Effector memory CD8-positive, alpha-beta T cell (primary cell): ENCODE measurements at regions not wholly inside any gene's neighbourhood (a gene's known extent, or its start where the extent isn't known, plus 50 kb on each side); places are given as distances from the start of the nearest gene placed in this dataset.

Experiments
- ATAC-seq: fragments of 150-1000 bp; cut with Tn5 transposase; replicated peaks from 2 replicates; pipeline ENCODE4 v1.10.0; 2021; ENCODE audit warnings: mild to moderate bottlenecking, moderate library complexity
- DNase-seq, 3 experiments: peaks; one replicate each; pipeline ENCODE4 v3.0.0; 2021
- H3K27ac Mint-ChIP-seq, 2 donors: one replicate each; pipeline ENCODE4 v1.8.0; 2022; ENCODE audit warnings: mild to moderate bottlenecking in 2 of 2, mixed read lengths in 2 of 2, moderate library complexity in 2 of 2
- H3K27me3 Mint-ChIP-seq, 2 donors: one replicate each; pipeline ENCODE4 v1.8.0; 2022; ENCODE audit warnings: mixed read lengths in 2 of 2
- H3K36me3 Mint-ChIP-seq: one replicate; pipeline ENCODE4 v1.8.0; 2022; ENCODE audit warnings: mild to moderate bottlenecking, moderate library complexity, mixed read lengths; ENCODE audit not compliant: insufficient read depth
- H3K4me1 Mint-ChIP-seq, 2 donors: one replicate each; pipeline ENCODE4 v1.8.0; 2022; ENCODE audit warnings: low read depth in 2 of 2, mixed read lengths in 2 of 2
- H3K4me3 Mint-ChIP-seq, 2 donors: one replicate each; pipeline ENCODE4 v1.8.0; 2022; ENCODE audit warnings: mild to moderate bottlenecking in 2 of 2, mixed read lengths in 2 of 2, moderate library complexity in 2 of 2
- H3K9me3 Mint-ChIP-seq, 2 donors: one replicate each; pipeline ENCODE4 v1.8.0; 2022; ENCODE audit warnings: mixed read lengths in 2 of 2

DNA sequence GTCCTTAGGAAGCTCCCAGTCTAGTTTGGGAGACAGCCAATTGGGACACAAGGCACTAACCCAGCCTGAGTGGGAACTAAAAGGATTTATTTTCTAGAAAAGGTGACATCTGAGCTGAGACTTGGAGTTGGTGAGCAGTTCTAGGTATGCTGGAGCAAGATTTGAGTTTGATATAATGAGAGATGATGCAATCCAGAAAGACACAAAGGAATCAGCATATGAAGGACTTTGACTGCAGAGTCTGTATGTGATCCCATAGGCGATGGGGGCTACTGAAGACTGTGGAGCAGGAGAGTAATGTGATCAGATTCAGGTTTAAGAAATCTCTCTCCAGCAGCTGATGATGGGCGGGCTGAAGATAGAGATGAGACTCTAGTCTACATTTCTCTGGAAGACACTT, 135.1 kb upstream of the MYCN start:
- H3K36me3 Mint-ChIP-seq, result peaks cover 4% of the 10 kb centered on the region
- H3K4me3 Mint-ChIP-seq, result no peak overlapping the region
- peaks cover 0 to 25% of the 10 kb centered on the region in 2 donors for H3K27me3 Mint-ChIP-seq
- H3K9me3 Mint-ChIP-seq, result no peaks in the 10 kb centered on the region
- no peak overlapping the region for H3K27ac Mint-ChIP-seq
- ATAC-seq (no peak), DNase-seq (no peak)
- H3K4me1 Mint-ChIP-seq, result peaks cover 0 to 1% of the 10 kb centered on the region in 2 donors

DNA sequence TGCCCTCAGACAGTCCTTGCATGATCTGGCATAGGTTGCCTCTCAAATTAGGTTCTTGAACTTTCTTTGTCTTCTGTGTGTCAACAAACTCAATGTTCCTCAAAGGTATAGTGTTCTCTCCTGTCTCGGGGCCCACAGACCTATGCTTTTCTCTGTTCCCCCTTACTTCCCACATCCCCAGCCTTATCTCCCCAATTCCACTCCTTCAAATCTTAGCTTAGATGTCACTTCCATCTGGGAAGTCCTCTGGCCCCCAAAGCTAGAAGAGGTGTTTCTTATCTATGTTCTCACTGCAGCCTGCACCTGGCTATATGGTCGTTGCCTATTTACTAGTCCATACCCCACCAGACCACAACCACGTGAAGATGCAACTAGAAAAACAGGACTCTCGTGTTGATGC, 134.6 kb upstream of the MYCN start:
- peaks cover 0 to 1% of the 10 kb centered on the region in 2 donors for H3K4me1 Mint-ChIP-seq
- no peak for DNase-seq
- H3K27ac Mint-ChIP-seq, result no peak overlapping the region
- no peak for ATAC-seq
- no peak overlapping the region for H3K4me3 Mint-ChIP-seq
- H3K36me3 Mint-ChIP-seq, result peaks cover 4% of the 10 kb centered on the region
- no peaks in the 10 kb centered on the region for H3K9me3 Mint-ChIP-seq
- H3K27me3 Mint-ChIP-seq, result peaks cover 0 to 25% of the 10 kb centered on the region in 2 donors

DNA sequence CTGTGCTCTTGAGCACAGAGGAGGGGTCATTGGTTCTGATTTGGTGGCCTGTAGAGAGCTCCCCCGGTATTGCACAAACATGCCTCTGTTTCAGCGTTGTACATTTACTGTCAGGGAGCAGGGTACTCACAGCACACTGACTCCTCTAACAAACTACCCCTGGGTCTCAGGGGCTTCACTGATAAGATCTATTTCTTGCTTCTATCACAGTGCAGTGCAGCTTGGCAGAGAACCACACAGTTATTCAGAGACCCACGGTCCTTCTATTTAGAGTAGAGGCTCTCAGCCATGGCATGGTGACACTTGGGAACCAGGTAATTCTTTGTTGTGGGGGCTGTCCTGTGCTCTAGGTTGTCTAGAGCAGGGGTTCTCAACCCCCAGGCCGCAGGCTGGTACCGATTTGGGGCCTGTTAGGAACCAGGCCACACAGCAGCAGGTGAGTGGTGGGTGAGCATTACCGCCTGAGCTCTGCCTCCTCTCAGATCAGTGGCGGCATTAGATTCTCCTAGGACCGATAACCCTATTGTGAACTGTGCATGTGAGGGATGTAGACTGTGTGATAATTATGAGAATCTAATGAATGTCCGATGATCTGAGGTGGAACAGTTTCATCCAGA, 133.4 kb upstream of the MYCN start:
- Mint-ChIP-seq H3K4me3 (no peak overlapping the region), H3K27me3 (peaks cover 0 to 25% of the 10 kb centered on the region in 2 donors)

DNA sequence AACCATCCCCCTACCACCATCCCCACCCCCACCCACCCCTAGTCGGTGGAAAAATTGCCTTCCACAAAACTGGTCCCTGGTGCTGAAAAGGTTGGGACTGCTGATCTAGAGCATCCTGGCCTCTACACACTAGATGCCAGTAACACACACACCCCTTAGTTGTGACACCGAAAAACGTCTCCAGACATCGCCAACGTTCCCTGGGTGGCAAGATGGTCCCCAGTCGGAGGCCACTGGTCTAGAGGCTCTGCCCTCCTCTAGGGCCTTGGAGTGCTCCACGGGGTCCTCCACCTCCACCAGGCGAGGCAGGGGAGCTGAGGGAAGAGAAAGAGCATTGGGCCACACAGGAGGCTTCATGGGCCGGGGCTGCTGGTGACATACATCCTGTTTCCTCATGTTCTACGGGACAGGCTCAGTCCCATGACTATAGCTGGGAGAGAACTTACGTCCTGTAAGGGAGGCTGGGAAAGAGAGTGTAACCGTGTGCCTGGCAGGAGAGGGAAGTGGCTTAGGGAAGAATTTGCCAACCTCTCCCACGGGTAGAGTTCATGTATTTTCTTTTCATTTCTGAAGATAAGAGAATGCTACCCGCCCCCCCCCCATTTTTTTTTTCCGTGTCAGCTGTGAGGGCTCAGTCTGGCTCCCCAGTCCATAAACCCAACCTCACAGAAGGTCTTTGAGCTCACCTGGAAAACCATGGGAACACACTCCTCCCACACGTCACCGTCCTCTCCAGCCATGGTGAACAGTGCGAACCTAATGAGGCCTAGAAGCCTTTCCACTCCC, 132.7 kb upstream of the MYCN start:
- Mint-ChIP-seq H3K27me3 (peaks cover 0 to 24% of the 10 kb centered on the region in 2 donors), H3K9me3 (no peaks in the 10 kb centered on the region), H3K36me3 (peaks cover 4% of the 10 kb centered on the region), H3K4me1 (peaks cover 0 to 1% of the 10 kb centered on the region in 2 donors), H3K27ac (no peak overlapping the region), H3K4me3 (no peak overlapping the region)
- no peak for ATAC-seq
- no peak for DNase-seq

More for the DNA sequence above, 133.4 kb upstream of the MYCN start:
- Mint-ChIP-seq H3K27ac (no peak overlapping the region), H3K9me3 (no peaks in the 10 kb centered on the region), H3K36me3 (peaks cover 4% of the 10 kb centered on the region), H3K4me1 (peaks cover 0 to 1% of the 10 kb centered on the region in 2 donors)
- DNase-seq, result no peak
- ATAC-seq, result no peak

DNA sequence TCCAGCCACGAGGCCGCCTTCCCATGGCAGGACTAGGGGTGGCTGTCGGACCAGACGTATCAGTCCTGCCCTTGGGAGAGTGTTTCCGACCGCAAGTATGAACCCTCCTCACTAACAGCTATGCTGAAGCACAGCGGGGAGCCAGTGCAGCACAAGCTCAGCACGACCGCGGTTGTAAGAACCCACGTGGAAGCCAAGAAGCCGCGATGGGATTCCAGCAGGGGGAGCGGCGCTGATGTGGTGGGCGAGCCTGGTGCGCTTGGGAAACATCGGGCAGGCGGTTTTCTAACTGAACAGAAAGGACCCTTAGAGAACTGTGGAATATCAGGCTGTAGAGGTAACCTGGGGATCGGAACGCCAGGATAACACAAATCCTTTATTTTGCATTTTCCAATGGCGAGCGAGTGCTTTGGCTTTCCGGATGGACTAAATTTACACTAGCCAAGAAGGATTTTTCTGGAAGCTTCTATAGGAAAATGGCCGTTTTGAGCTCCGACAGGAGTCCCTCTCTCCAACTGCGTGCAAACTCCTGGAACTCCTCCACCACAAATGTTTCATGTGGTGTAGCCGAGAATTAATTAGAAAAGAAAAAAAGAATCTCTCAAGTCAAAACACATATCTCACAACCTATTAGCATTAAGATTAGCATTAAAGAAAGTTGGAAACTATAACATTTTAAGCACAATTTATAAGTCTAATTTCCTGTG, 132.0 kb upstream of the MYCN start:
- no peak overlapping the region for H3K4me3 Mint-ChIP-seq
- DNase-seq, result no peak
- no peak overlapping the region for H3K27ac Mint-ChIP-seq
- ATAC-seq, result no peak
- H3K4me1 Mint-ChIP-seq, result peaks cover 0 to 1% of the 10 kb centered on the region in 2 donors
- peaks cover 4% of the 10 kb centered on the region for H3K36me3 Mint-ChIP-seq
- peaks cover 0 to 17% of the 10 kb centered on the region in 2 donors for H3K27me3 Mint-ChIP-seq
- no peaks in the 10 kb centered on the region for H3K9me3 Mint-ChIP-seq

DNA sequence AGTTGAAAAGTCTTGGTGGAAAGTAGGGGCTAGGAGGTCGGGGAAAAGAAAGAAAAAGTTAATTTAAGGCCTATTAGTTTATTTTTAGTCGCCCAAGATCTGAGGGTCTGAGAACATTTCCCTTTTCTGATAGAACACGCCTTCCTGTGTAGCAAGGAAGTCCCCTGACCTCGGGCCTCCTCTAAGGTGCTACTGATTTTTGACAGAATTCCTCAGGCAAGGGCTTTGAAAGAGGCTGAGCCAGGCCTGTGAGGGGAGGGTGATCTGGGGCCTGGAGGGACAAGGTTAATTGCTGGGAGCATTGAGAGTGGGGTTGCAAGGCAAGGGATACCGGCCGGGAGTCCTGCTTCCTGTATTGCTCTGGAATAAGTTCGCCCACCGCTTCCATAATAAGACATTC, 131.4 kb upstream of the MYCN start:
- H3K9me3 Mint-ChIP-seq, result no peaks in the 10 kb centered on the region
- no peaks in the 10 kb centered on the region for H3K36me3 Mint-ChIP-seq
- peaks cover 0 to 11% of the 10 kb centered on the region in 2 donors for H3K27me3 Mint-ChIP-seq
- peaks cover 0 to 1% of the 10 kb centered on the region in 2 donors for H3K4me1 Mint-ChIP-seq
- no peak overlapping the region for H3K4me3 Mint-ChIP-seq
- no peak for DNase-seq
- ATAC-seq, result no peak
- H3K27ac Mint-ChIP-seq, result no peak overlapping the region

DNA sequence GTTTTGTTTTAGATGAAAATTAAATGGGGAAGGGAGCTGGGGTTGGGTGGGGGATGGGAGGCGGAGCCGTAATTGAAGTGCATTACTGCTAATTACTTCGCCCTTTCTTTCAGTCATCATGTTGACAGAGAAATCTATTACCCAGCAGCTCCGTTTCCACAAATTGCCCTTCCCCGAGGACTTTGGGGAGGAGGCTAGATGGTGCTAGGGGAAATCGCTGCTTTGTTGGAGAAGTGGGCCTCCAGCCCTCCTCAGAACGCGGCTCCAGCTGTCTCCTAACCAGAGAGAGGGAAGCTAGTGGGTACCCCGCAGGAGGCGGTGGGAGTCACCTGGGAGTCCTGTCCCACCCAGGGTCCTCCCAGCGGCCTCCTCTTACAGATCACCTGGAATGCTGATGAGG, 130.9 kb upstream of the MYCN start:
- Mint-ChIP-seq H3K36me3 (no peaks in the 10 kb centered on the region), H3K4me3 (no peak overlapping the region), H3K27me3 (peaks cover 0 to 11% of the 10 kb centered on the region in 2 donors), H3K27ac (no peak overlapping the region), H3K4me1 (peaks cover 0 to 1% of the 10 kb centered on the region in 2 donors), H3K9me3 (no peaks in the 10 kb centered on the region)
- ATAC-seq, result no peak
- DNase-seq, result no peak

DNA sequence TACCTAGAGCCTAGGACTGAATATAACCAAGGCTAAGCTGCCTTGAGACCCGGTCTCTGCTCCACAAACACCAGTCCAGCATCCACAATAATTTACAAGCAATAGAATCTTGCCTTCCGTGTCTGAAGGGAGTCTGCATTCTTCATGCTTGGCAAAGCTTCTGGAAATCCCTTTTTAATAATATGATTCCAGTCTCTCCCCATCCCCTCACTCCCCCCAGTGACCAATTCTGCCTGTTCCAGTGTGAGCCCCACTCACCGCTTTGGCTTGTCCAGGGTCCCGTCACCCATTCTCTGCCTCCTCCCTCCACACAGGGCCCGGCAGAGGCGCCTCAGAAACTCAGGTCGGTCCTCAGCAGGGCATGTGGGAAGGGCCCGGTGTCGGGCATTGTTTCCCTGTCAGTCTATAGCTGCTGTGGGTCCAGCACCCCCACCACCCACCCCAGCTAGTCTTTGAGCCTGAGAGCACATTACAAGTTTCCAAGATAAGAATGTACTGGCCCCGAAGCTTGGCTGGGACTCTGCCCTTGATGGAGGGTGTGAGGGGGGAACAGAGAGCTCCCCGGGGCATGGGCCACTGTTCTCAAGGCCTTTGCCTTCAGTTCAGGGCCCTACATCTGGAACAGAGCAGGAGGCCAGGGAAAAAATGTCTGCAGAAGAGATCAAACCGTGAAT, 129.7 kb upstream of the MYCN start:
- Mint-ChIP-seq H3K27me3 (peaks cover 5 to 19% of the 10 kb centered on the region in 2 donors), H3K36me3 (no peaks in the 10 kb centered on the region), H3K9me3 (no peaks in the 10 kb centered on the region), H3K4me1 (peaks cover 0 to 1% of the 10 kb centered on the region in 2 donors), H3K4me3 (no peak overlapping the region), H3K27ac (no peak overlapping the region)
- ATAC-seq (no peak), DNase-seq (no peak)

DNA sequence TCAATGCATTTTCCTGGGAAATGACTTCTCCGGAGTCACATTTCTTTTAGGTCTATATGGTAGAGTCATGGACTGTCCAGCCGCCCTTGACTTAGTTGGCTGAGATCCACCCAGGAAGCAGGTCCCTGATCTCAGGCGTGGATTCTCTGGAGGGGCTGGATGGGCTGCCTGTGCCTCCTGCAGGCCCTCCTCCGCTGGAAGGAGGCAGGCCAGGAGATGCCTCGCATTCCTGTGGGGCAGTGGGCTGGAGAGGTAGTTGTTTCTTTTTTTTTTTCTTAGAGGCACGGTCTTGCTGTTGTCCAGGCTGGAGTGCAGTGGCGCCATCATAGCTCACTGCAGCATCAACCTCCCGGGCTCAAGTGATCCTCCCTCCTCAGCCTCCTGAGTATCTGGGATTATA, 129.0 kb upstream of the MYCN start:
- no peak overlapping the region for H3K27ac Mint-ChIP-seq
- peaks cover 5 to 27% of the 10 kb centered on the region in 2 donors for H3K27me3 Mint-ChIP-seq

DNA sequence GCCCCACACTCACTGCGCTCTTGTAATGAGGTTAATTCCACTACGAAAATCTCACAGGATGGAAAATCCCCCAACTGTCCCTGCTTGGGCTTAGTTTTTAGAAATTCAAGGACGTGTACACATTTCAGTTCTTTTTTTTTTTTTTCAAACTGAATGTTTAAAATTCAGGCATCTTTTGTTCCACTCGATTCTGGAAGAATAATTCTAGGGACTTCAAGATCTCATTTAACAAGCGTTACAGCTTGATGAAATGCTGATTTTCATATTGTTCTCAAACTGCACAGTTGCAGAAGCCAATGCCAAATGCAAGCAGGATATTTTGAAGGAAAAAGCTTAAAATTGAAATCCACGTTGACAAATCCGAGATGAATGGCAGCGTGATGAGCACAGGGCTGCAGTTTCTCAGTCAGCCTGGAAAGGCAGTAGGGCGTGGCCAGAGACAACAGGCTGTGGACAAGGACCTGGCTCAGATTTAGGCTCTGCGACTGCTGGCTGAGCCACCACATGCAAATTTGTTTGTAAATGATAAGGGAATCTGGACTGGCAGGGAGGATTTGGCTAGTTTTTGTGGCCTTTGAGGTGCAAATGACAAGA, 128.1 kb upstream of the MYCN start:
- no peak for ATAC-seq
- no peaks in the 10 kb centered on the region for H3K9me3 Mint-ChIP-seq

More for the DNA sequence above, 129.0 kb upstream of the MYCN start:
- no peak overlapping the region for H3K4me3 Mint-ChIP-seq
- H3K9me3 Mint-ChIP-seq, result no peaks in the 10 kb centered on the region
- no peaks in the 10 kb centered on the region for H3K36me3 Mint-ChIP-seq
- DNase-seq (no peak), ATAC-seq (no peak)
- H3K4me1 Mint-ChIP-seq, result peaks cover 0 to 1% of the 10 kb centered on the region in 2 donors

DNA sequence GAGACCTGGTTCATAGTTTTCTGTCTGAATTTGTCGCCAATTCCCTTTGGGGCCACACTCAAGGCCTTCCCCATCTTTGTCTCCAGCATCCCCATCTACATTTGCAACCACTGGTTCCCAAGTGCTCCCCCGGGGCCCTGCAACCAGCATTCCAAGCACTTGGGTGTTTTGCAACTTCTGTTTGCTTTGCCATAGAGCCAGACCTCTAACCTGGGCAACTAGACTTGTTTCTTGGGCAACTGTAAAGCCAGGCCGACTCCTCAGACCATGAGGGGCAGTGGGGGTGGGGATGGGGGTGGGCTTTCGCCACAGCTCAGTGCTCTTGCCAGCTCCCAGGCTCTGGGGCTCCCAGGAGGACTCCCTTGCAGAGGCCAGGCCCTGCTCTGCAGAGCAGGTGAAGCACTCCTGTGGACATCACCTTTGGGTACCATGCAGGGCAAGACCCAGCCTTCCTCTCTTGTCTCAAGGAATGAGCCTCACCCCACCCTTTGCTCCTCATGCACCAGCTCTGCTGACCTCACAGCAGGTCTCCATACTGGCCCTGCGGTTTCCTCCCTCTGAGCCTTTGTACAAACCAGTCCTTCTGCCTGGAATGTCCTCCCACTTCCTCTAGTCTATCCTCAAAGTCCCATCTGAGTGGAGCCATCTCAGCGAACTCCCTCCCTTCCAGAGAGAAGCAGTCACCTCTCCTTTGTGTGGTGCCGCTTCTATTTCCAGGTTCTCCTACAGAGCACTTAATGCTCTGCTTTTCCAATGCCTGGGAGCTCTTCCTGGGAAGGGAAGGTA, 126.7 kb upstream of the MYCN start:
- H3K4me3 Mint-ChIP-seq, result no peak overlapping the region
- DNase-seq (no peak), ATAC-seq (no peak)
- peaks cover 0 to 3% of the 10 kb centered on the region in 2 donors for H3K9me3 Mint-ChIP-seq
- H3K36me3 Mint-ChIP-seq, result no peaks in the 10 kb centered on the region
- peaks cover 15 to 44% of the 10 kb centered on the region in 2 donors for H3K27me3 Mint-ChIP-seq
- H3K27ac Mint-ChIP-seq, result no peak overlapping the region
- H3K4me1 Mint-ChIP-seq, result peaks cover 0 to 1% of the 10 kb centered on the region in 2 donors

More for the DNA sequence above, 128.1 kb upstream of the MYCN start:
- peaks cover 5 to 36% of the 10 kb centered on the region in 2 donors for H3K27me3 Mint-ChIP-seq
- H3K27ac Mint-ChIP-seq, result no peak overlapping the region
- no peak for DNase-seq
- peaks cover 0 to 1% of the 10 kb centered on the region in 2 donors for H3K4me1 Mint-ChIP-seq
- H3K36me3 Mint-ChIP-seq, result no peaks in the 10 kb centered on the region
- no peak overlapping the region for H3K4me3 Mint-ChIP-seq

DNA sequence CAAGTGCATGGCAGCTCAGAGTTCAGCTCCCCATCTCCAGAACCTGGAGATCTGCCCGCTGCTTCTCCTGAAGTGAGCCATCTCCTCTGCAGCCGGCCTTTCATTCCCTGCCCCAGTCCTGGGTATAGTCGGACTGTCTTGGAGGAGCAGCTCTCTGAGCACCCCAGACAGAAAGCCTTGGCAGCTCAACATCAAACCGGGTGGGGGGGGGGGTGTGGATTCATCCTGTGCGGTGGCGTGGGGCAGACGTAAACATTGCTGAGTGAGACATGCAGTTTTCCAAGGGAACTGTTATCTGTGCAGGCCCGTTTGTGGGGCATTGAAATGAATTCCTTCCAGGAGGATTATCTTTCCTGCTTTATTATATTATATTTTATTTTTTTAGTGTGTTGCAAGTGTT, 125.9 kb upstream of the MYCN start:
- H3K27me3 Mint-ChIP-seq, result peaks cover 15 to 46% of the 10 kb centered on the region in 2 donors

More for the DNA sequence above, 125.9 kb upstream of the MYCN start:
- no peak overlapping the region for H3K4me3 Mint-ChIP-seq
- no peaks in the 10 kb centered on the region for H3K36me3 Mint-ChIP-seq
- no peaks in the 10 kb centered on the region for H3K4me1 Mint-ChIP-seq
- H3K9me3 Mint-ChIP-seq, result peaks cover 0 to 3% of the 10 kb centered on the region in 2 donors
- ATAC-seq (no peak), DNase-seq (no peak)
- H3K27ac Mint-ChIP-seq, result no peak overlapping the region
